ENCODE measurements at regions not wholly inside any gene's neighbourhood (a gene's known extent, or its start where the extent isn't known, plus 50 kb on each side); places are given as distances from the start of the nearest gene placed in this dataset.

DNA sequence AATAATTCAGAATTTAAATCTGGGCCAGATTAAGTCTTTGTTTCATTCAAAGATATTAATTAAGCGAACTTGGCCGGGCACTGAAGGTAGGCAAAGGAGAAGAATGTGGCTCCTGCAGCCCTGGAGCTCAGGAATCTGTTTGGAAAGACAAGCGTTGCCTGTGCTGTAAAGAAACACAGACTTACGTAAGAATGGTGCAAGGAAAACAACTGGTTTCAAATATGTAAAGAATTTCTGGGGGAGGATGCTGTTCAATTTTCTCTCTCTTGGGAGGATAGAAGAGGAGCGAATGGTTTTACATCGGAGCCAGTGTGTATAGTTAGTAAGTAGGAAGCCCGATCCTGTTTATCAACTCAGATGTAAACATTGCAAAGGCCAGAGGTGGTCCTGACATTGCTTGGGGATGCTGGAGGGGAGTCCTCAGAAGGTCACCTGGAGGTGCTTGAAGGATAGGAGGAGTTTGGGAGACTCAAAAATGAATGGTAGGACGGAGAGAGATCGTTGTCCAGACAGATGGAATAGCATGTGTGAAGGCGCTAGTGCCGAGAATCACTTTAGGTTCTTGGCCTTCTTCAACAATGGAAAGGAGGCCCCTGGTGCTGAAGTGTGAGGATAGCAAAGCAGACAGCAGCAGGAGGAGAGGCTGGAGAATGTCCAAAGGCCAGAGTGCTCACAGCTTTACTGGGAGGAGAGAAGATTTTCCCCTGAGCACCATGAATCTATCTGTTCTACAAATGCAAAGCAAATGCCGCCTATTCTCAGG, 456.1 kb downstream of the LPIN1 start:
- no peak overlapping the region for H3K4me3 Mint-ChIP-seq
- Histone ChIP-seq H3K27me3 (ENCODE audit: control insufficient read depth in 2 of 2, insufficient read depth in 2 of 2, low read length in 2 of 2) (no peaks in the 10 kb centered on the region), H3K27ac (ENCODE audit: low read depth, low read length) (no peak overlapping the region), H3K36me3 (ENCODE audit: control insufficient read depth in 2 of 3, insufficient read depth in 3 of 3, low read length in 3 of 3) (no peaks in the 10 kb centered on the region), H3K9me3 (ENCODE audit: control insufficient read depth in 2 of 3, low read length in 3 of 3) (no peaks in the 10 kb centered on the region), H3K4me1 (ENCODE audit: control insufficient read depth in 2 of 2, insufficient read depth in 2 of 2, low read length in 2 of 2) (no peaks in the 10 kb centered on the region), H3K4me3 (ENCODE audit: low read length) (no peak overlapping the region)
- H3K9me3 Mint-ChIP-seq, result peaks cover 0 to 15% (median 7%) of the 10 kb centered on the region in 11 donors
- H3K27me3 Mint-ChIP-seq, result peaks cover 0 to 10% (median 0%) of the 10 kb centered on the region in 5 donors
- ChIA-PET POLR2A (interaction anchor here (1.2 kb wide), 1 partner anchor 12 kb away, joined by 4 read pairs; no protein-coding TSS in a partner anchor), CTCF (no interaction called here)
- H3K36me3 Mint-ChIP-seq, result peaks cover 0 to 11% (median 0%) of the 10 kb centered on the region in 5 donors
- H3K27ac Mint-ChIP-seq, result no peak overlapping the region
- intact Hi-C loops (cut with micrococcal nuclease), result no loop called here
- DNase-seq, result no peak
- ATAC-seq, result no peak
- peaks cover 0 to 13% (median 6%) of the 10 kb centered on the region in 7 donors for H3K4me1 Mint-ChIP-seq

GRCh38 chr2:12203528-12203927, 457.1 kb downstream of the LPIN1 start:
- no peaks in the 10 kb centered on the region for H3K27me3 ChIP-seq (ENCODE audit: control insufficient read depth in 2 of 2, insufficient read depth in 2 of 2, low read length in 2 of 2)
- intact Hi-C loops (cut with micrococcal nuclease), result no loop called here
- no peak for DNase-seq
- CTCF ChIA-PET, result no interaction called here
- ATAC-seq, result no peak
- H3K4me1 Mint-ChIP-seq, result peaks cover 0 to 12% (median 6%) of the 10 kb centered on the region in 7 donors
- peaks cover 0 to 4% (median 0%) of the 10 kb centered on the region in 5 donors for H3K36me3 Mint-ChIP-seq
- peaks cover 0 to 10% (median 0%) of the 10 kb centered on the region in 5 donors for H3K27me3 Mint-ChIP-seq
- POLR2A ChIA-PET, result interaction anchor here (1.2 kb wide), 1 partner anchor 11 kb away, joined by 4 read pairs; no protein-coding TSS in a partner anchor
- H3K4me1 ChIP-seq (ENCODE audit: control insufficient read depth in 2 of 2, insufficient read depth in 2 of 2, low read length in 2 of 2), result no peaks in the 10 kb centered on the region
- H3K9me3 ChIP-seq (ENCODE audit: control insufficient read depth in 2 of 3, low read length in 3 of 3), result no peaks in the 10 kb centered on the region
- H3K36me3 ChIP-seq (ENCODE audit: control insufficient read depth in 2 of 3, insufficient read depth in 3 of 3, low read length in 3 of 3), result no peaks in the 10 kb centered on the region
- no peak overlapping the region for H3K27ac ChIP-seq (ENCODE audit: low read depth, low read length)
- no peak overlapping the region for H3K4me3 ChIP-seq (ENCODE audit: low read length)
- peaks cover 0 to 10% (median 5%) of the 10 kb centered on the region in 11 donors for H3K9me3 Mint-ChIP-seq
- H3K27ac Mint-ChIP-seq, result peak overlapping the region in 1 of 9 donors; percentile 43
- H3K4me3 Mint-ChIP-seq, result no peak overlapping the region

- CTCF ChIA-PET, result no interaction called here
- Histone ChIP-seq H3K27ac (ENCODE audit: low read depth, low read length) (no peak overlapping the region), H3K27me3 (ENCODE audit: control insufficient read depth in 2 of 2, insufficient read depth in 2 of 2, low read length in 2 of 2) (no peaks in the 10 kb centered on the region), H3K4me3 (ENCODE audit: low read length) (no peak overlapping the region), H3K4me1 (ENCODE audit: control insufficient read depth in 2 of 2, insufficient read depth in 2 of 2, low read length in 2 of 2) (no peaks in the 10 kb centered on the region), H3K36me3 (ENCODE audit: control insufficient read depth in 2 of 3, insufficient read depth in 3 of 3, low read length in 3 of 3) (no peaks in the 10 kb centered on the region), H3K9me3 (ENCODE audit: control insufficient read depth in 2 of 3, low read length in 3 of 3) (no peaks in the 10 kb centered on the region)
- peaks cover 0 to 10% (median 0%) of the 10 kb centered on the region in 5 donors for H3K27me3 Mint-ChIP-seq
- intact Hi-C loops (cut with micrococcal nuclease), result no loop called here
- H3K4me1 Mint-ChIP-seq, result peaks cover 0 to 12% (median 6%) of the 10 kb centered on the region in 7 donors
- ATAC-seq (no peak), DNase-seq (no peak)
- H3K4me3 Mint-ChIP-seq, result no peak overlapping the region
- H3K9me3 Mint-ChIP-seq, result peaks cover 0 to 10% (median 5%) of the 10 kb centered on the region in 11 donors
- H3K27ac Mint-ChIP-seq, result peak overlapping the region in 1 of 9 donors; percentile 1
- peaks cover 0 to 2% (median 0%) of the 10 kb centered on the region in 5 donors for H3K36me3 Mint-ChIP-seq
- POLR2A ChIA-PET, result interaction anchor here (0.6 kb wide), 1 partner anchor 33 kb away, joined by 5 read pairs; no protein-coding TSS in a partner anchor
Observed at GRCh38 chr2:12205086-12205485, 458.7 kb downstream of the LPIN1 start.

GRCh38 chr2:12207491-12207890, 461.1 kb downstream of the LPIN1 start:
- Mint-ChIP-seq H3K36me3 (peaks cover 0 to 2% (median 0%) of the 10 kb centered on the region in 5 donors), H3K9me3 (peaks cover 0 to 10% (median 0%) of the 10 kb centered on the region in 11 donors), H3K4me3 (no peak overlapping the region), H3K27me3 (peaks cover 0 to 5% (median 0%) of the 10 kb centered on the region in 5 donors), H3K4me1 (peaks cover 0 to 6% (median 0%) of the 10 kb centered on the region in 7 donors), H3K27ac (no peak overlapping the region)
- DNase-seq (no peak), ATAC-seq (no peak)
- H3K27me3 ChIP-seq (ENCODE audit: control insufficient read depth in 2 of 2, insufficient read depth in 2 of 2, low read length in 2 of 2), result no peaks in the 10 kb centered on the region
- intact Hi-C loops (cut with micrococcal nuclease), result no loop called here
- H3K4me1 ChIP-seq (ENCODE audit: control insufficient read depth in 2 of 2, insufficient read depth in 2 of 2, low read length in 2 of 2), result no peaks in the 10 kb centered on the region
- H3K4me3 ChIP-seq (ENCODE audit: low read length), result no peak overlapping the region
- ChIA-PET CTCF (no interaction called here), POLR2A (no interaction called here)
- H3K9me3 ChIP-seq (ENCODE audit: control insufficient read depth in 2 of 3, low read length in 3 of 3), result no peaks in the 10 kb centered on the region
- H3K36me3 ChIP-seq (ENCODE audit: control insufficient read depth in 2 of 3, insufficient read depth in 3 of 3, low read length in 3 of 3), result no peaks in the 10 kb centered on the region
- no peak overlapping the region for H3K27ac ChIP-seq (ENCODE audit: low read depth, low read length)

DNA sequence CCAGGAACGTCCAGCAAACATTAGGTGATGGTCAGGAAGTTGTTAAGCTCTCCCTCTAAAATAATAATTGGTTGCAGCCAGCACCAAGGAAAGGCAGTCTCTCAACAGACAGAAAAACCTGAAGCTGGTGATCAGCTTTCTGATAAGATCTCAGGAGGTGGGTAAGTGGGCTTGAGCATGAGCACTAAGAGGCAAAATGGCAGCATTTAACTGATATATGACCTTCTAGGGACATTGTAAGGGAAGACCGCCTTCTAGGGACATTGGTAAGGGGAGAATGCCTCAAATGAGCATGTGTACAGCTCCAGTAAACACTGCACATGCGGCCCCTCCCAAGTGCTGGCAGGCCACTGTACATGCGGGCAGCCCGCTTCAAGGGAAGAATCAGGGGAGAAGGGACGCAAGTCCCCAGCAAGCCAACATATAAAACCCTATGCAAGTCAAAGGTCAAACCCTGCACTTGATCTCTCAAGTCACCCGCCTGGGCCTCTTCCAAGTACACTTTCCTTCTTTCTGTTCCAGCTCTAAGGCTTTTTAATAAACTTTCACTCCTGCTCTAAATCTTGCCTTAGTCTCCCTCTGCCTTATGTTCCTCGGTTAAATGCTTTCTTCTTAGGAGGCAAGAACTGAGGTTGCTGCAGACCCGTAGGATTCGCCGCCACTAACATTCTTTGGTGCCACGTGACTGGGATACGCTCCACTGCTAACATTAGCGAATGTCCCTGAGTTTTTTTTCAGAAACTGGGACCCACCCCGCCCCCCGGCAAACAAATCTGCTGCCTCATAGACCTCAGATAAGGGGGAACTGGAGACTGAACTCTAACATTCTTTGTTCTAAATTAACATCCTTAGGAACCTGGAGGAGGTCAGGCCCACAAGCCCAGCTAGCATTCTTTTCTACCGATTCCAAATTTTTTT, 463.8 kb downstream of the LPIN1 start:
- intact Hi-C loops (cut with micrococcal nuclease), result loop anchor here in 1 of 2 donors (10.0 kb wide), 1 partner anchor 345 kb away; no protein-coding TSS in a partner anchor
- Mint-ChIP-seq H3K36me3 (peaks cover 0 to 2% (median 0%) of the 10 kb centered on the region in 5 donors), H3K9me3 (peaks cover 0 to 3% (median 0%) of the 10 kb centered on the region in 11 donors), H3K4me1 (peaks cover 0 to 4% (median 0%) of the 10 kb centered on the region in 7 donors), H3K27me3 (no peaks in the 10 kb centered on the region), H3K4me3 (no peak overlapping the region), H3K27ac (peak overlapping the region in 3 of 9 donors; percentile 6 to 34 (median 24))
- ATAC-seq (no peak), DNase-seq (no peak)
- POLR2A ChIA-PET, result no interaction called here
- Histone ChIP-seq H3K36me3 (ENCODE audit: control insufficient read depth in 2 of 3, insufficient read depth in 3 of 3, low read length in 3 of 3) (no peaks in the 10 kb centered on the region), H3K27me3 (ENCODE audit: control insufficient read depth in 2 of 2, insufficient read depth in 2 of 2, low read length in 2 of 2) (no peaks in the 10 kb centered on the region), H3K4me3 (ENCODE audit: low read length) (no peak overlapping the region), H3K9me3 (ENCODE audit: control insufficient read depth in 2 of 3, low read length in 3 of 3) (no peaks in the 10 kb centered on the region), H3K4me1 (ENCODE audit: control insufficient read depth in 2 of 2, insufficient read depth in 2 of 2, low read length in 2 of 2) (no peaks in the 10 kb centered on the region), H3K27ac (ENCODE audit: low read depth, low read length) (no peak overlapping the region)
- CTCF ChIA-PET, result no interaction called here

GRCh38 chr2:12211326-12212175, 465.1 kb downstream of the LPIN1 start:
- H3K27ac Mint-ChIP-seq, result no peak overlapping the region
- DNase-seq (no peak), ATAC-seq (no peak)
- no peaks in the 10 kb centered on the region for H3K4me1 ChIP-seq (ENCODE audit: control insufficient read depth in 2 of 2, insufficient read depth in 2 of 2, low read length in 2 of 2)
- no peak overlapping the region for H3K4me3 ChIP-seq (ENCODE audit: low read length)
- H3K9me3 Mint-ChIP-seq, result no peaks in the 10 kb centered on the region
- H3K27me3 Mint-ChIP-seq, result peaks cover 0 to 2% (median 0%) of the 10 kb centered on the region in 5 donors
- ChIA-PET CTCF (no interaction called here), POLR2A (interaction anchor here (0.6 kb wide), 1 partner anchor 33 kb away, joined by 3 read pairs; no protein-coding TSS in a partner anchor)
- H3K9me3 ChIP-seq (ENCODE audit: control insufficient read depth in 2 of 3, low read length in 3 of 3), result no peaks in the 10 kb centered on the region
- H3K27me3 ChIP-seq (ENCODE audit: control insufficient read depth in 2 of 2, insufficient read depth in 2 of 2, low read length in 2 of 2), result no peaks in the 10 kb centered on the region
- no peak overlapping the region for H3K27ac ChIP-seq (ENCODE audit: low read depth, low read length)
- intact Hi-C loops (cut with micrococcal nuclease), result loop anchor here in 1 of 2 donors (10.0 kb wide), 1 partner anchor 347 kb away; no protein-coding TSS in a partner anchor
- no peaks in the 10 kb centered on the region for H3K36me3 ChIP-seq (ENCODE audit: control insufficient read depth in 2 of 3, insufficient read depth in 3 of 3, low read length in 3 of 3)
- H3K4me1 Mint-ChIP-seq, result peaks cover 0 to 4% (median 0%) of the 10 kb centered on the region in 7 donors
- H3K36me3 Mint-ChIP-seq, result no peaks in the 10 kb centered on the region
- no peak overlapping the region for H3K4me3 Mint-ChIP-seq

Data from naive thymus-derived CD4-positive, alpha-beta T cell (primary cell).